ENCODE measurements at regions not wholly inside any gene's neighbourhood (a gene's known extent, or its start where the extent isn't known, plus 50 kb on each side); places are given as distances from the start of the nearest gene placed in this dataset.

DNA sequence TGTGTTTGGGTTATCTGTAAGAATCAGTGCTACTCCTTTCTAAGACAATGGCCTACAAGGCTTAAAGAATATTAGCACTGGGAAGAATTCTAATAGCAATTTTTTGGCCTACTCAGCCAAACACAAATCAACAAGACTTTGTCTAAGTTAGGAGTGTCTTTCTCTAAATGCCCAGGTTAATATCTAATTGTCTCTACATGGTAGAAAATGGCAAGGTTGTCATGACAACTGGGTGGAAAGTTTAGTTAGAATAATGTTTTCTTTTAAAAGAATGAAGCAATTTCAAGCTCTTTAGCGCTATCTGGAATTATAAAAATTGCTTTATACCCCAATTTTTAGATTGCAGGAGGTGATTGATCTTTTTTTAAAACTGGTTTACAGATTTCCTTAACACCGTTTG, 396.8 kb downstream of the TUSC7 start:
- no peak for FAIRE-seq
- H3K27ac Mint-ChIP-seq (ENCODE audit: unreplicated experiment) = no peak overlapping the region
- no peak overlapping the region for H2AFZ ChIP-seq (ENCODE audit: low read depth, low read length)

DNA sequence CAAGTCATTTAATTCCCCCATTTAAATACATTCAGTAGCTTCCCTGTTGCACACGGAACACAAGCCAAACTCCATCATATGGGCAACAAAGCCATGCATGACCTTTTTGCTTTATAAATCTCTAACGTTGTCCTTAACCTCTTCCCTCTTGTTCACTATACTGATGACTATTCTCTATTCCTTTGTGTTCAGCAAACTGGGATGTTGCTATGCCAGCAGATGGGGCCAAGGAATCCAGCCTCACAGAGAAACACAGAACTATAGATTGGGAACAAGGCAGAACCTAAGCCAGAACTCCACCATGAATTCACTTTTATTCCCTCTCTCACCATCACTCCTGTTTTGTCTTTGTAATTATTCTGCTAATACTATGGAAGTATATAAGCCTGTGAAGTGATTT, 398.4 kb downstream of the TUSC7 start:
- no peak for DNase-seq (ENCODE audit: low read depth)

More for the DNA sequence above, 396.8 kb downstream of the TUSC7 start:
- no peaks in the 10 kb centered on the region for H3K27me3 ChIP-seq (ENCODE audit: insufficient read depth, low read length)
- H3K36me3 ChIP-seq (ENCODE audit: insufficient read depth, low read length) = no peaks in the 10 kb centered on the region
- no peak overlapping the region for H3K4me3 ChIP-seq (ENCODE audit: insufficient read depth, low read depth, low read length)
- Mint-ChIP-seq H3K4me3 (ENCODE audit: unreplicated experiment) (no peak overlapping the region), H3K36me3 (ENCODE audit: low read depth, unreplicated experiment) (no peaks in the 10 kb centered on the region), H3K9me3 (ENCODE audit: unreplicated experiment) (peaks cover 10% of the 10 kb centered on the region), H3K27me3 (ENCODE audit: low read depth, unreplicated experiment) (no peaks in the 10 kb centered on the region), H3K4me1 (ENCODE audit: low read depth, unreplicated experiment) (no peaks in the 10 kb centered on the region)
- no peak overlapping the region for H3K27ac ChIP-seq (ENCODE audit: low read depth, low read length)
- H3K79me2 ChIP-seq (ENCODE audit: insufficient read depth, low read length) = no peaks in the 10 kb centered on the region
- H3K9me3 ChIP-seq (ENCODE audit: insufficient read depth, low read depth, low read length) = no peaks in the 10 kb centered on the region
- no peaks in the 10 kb centered on the region for H4K20me1 ChIP-seq (ENCODE audit: insufficient read depth, low read length)
- H3K9ac ChIP-seq (ENCODE audit: low read length) = no peak overlapping the region
- TF ChIP-seq, protein P1, sequence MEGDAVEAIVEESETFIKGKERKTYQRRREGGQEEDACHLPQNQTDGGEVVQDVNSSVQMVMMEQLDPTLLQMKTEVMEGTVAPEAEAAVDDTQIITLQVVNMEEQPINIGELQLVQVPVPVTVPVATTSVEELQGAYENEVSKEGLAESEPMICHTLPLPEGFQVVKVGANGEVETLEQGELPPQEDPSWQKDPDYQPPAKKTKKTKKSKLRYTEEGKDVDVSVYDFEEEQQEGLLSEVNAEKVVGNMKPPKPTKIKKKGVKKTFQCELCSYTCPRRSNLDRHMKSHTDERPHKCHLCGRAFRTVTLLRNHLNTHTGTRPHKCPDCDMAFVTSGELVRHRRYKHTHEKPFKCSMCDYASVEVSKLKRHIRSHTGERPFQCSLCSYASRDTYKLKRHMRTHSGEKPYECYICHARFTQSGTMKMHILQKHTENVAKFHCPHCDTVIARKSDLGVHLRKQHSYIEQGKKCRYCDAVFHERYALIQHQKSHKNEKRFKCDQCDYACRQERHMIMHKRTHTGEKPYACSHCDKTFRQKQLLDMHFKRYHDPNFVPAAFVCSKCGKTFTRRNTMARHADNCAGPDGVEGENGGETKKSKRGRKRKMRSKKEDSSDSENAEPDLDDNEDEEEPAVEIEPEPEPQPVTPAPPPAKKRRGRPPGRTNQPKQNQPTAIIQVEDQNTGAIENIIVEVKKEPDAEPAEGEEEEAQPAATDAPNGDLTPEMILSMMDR (IDR thresholded peaks at IDR 0.05; ENCODE audit: insufficient read depth, low read depth, low read length) = no peak
- no peak for TF ChIP-seq EZH2 (IDR thresholded peaks at IDR 0.05; ENCODE audit: insufficient read depth, low read length)
- H3K4me2 ChIP-seq (ENCODE audit: low read length) = no peak overlapping the region
- no peak for DNase-seq (ENCODE audit: low read depth)
- peaks cover 9% of the 10 kb centered on the region for H3K4me1 ChIP-seq (ENCODE audit: insufficient read depth, low read length)

DNA sequence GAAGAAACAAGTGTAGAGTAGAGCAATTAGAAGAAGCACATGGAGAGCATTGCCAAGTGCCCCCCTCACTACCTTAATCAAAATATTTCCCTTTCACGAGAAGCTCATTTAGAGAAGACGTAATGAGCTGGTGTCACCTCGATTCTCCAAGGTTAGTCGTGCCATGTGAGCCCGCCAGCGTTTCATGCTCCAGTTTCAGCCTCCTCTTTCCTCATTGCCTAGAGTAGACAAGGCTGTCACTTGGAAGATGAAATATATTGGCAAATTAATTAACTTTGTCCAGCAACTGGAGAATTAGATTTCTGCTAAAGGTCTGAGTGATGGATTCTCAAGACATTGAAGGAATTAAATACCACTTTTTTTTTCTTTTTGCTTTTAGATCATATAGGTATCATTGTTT, 399.6 kb downstream of the TUSC7 start:
- Histone ChIP-seq H3K27me3 (ENCODE audit: insufficient read depth, low read length) (no peaks in the 10 kb centered on the region), H3K27ac (ENCODE audit: low read depth, low read length) (no peak overlapping the region), H3K4me3 (ENCODE audit: insufficient read depth, low read depth, low read length) (no peak overlapping the region), H3K9ac (ENCODE audit: low read length) (no peak overlapping the region), H3K4me2 (ENCODE audit: low read length) (no peak overlapping the region), H3K9me3 (ENCODE audit: insufficient read depth, low read depth, low read length) (no peaks in the 10 kb centered on the region), H2AFZ (ENCODE audit: low read depth, low read length) (no peak overlapping the region), H3K79me2 (ENCODE audit: insufficient read depth, low read length) (no peaks in the 10 kb centered on the region), H3K36me3 (ENCODE audit: insufficient read depth, low read length) (no peaks in the 10 kb centered on the region), H4K20me1 (ENCODE audit: insufficient read depth, low read length) (no peaks in the 10 kb centered on the region), H3K4me1 (ENCODE audit: insufficient read depth, low read length) (peaks cover 9% of the 10 kb centered on the region)
- TF ChIP-seq, protein P1 (IDR thresholded peaks at IDR 0.05; ENCODE audit: insufficient read depth, low read depth, low read length) = no peak
- Mint-ChIP-seq H3K9me3 (ENCODE audit: unreplicated experiment) (peaks cover 3% of the 10 kb centered on the region), H3K27me3 (ENCODE audit: low read depth, unreplicated experiment) (no peaks in the 10 kb centered on the region), H3K36me3 (ENCODE audit: low read depth, unreplicated experiment) (no peaks in the 10 kb centered on the region), H3K4me3 (ENCODE audit: unreplicated experiment) (no peak overlapping the region), H3K4me1 (ENCODE audit: low read depth, unreplicated experiment) (no peaks in the 10 kb centered on the region), H3K27ac (ENCODE audit: unreplicated experiment) (no peak overlapping the region)
- FAIRE-seq (no peak), DNase-seq (ENCODE audit: low read depth) (no peak)

More for the DNA sequence above, 398.4 kb downstream of the TUSC7 start:
- H3K4me1 ChIP-seq (ENCODE audit: insufficient read depth, low read length) = peaks cover 9% of the 10 kb centered on the region
- H3K4me2 ChIP-seq (ENCODE audit: low read length) = no peak overlapping the region
- H3K27me3 ChIP-seq (ENCODE audit: insufficient read depth, low read length) = no peaks in the 10 kb centered on the region
- no peaks in the 10 kb centered on the region for H3K4me1 Mint-ChIP-seq (ENCODE audit: low read depth, unreplicated experiment)
- H3K4me3 Mint-ChIP-seq (ENCODE audit: unreplicated experiment) = no peak overlapping the region
- H3K36me3 Mint-ChIP-seq (ENCODE audit: low read depth, unreplicated experiment) = no peaks in the 10 kb centered on the region
- no peak overlapping the region for H3K4me3 ChIP-seq (ENCODE audit: insufficient read depth, low read depth, low read length)
- H3K79me2 ChIP-seq (ENCODE audit: insufficient read depth, low read length) = no peaks in the 10 kb centered on the region
- TF ChIP-seq, protein P1 (IDR thresholded peaks at IDR 0.05; ENCODE audit: insufficient read depth, low read depth, low read length) = no peak
- no peak for TF ChIP-seq EZH2 (IDR thresholded peaks at IDR 0.05; ENCODE audit: insufficient read depth, low read length)
- no peak overlapping the region for H3K9ac ChIP-seq (ENCODE audit: low read length)
- H3K27me3 Mint-ChIP-seq (ENCODE audit: low read depth, unreplicated experiment) = no peaks in the 10 kb centered on the region
- H3K27ac Mint-ChIP-seq (ENCODE audit: unreplicated experiment) = no peak overlapping the region
- no peak overlapping the region for H3K27ac ChIP-seq (ENCODE audit: low read depth, low read length)
- no peak overlapping the region for H2AFZ ChIP-seq (ENCODE audit: low read depth, low read length)
- no peaks in the 10 kb centered on the region for H4K20me1 ChIP-seq (ENCODE audit: insufficient read depth, low read length)
- no peaks in the 10 kb centered on the region for H3K9me3 ChIP-seq (ENCODE audit: insufficient read depth, low read depth, low read length)
- no peak for FAIRE-seq
- H3K9me3 Mint-ChIP-seq (ENCODE audit: unreplicated experiment) = peaks cover 10% of the 10 kb centered on the region
- no peaks in the 10 kb centered on the region for H3K36me3 ChIP-seq (ENCODE audit: insufficient read depth, low read length)

All from astrocyte (in vitro differentiated cells and primary cell).